NCI-H146 (cell line): ENCODE measurements at regions not wholly inside any gene's neighbourhood (a gene's known extent, or its start where the extent isn't known, plus 50 kb on each side); places are given as distances from the start of the nearest gene placed in this dataset.

ENCODE experiments used
- DNase-seq: peaks from one replicate; lab custom pipeline; 2025; lab: John Stamatoyannopoulos, UW

GRCh38 chr1:51025374-51025773 lies 55.3 kb downstream of the CDKN2C start:
- no peak for DNase-seq

GRCh38 chr1:51032936-51033335 lies 62.9 kb downstream of the CDKN2C start:
- DNase-seq = no peak

- peak; percentile 18 for DNase-seq
These were observed 57.8 kb upstream of the C1orf185 start for GRCh38 chr1:51044199-51044598.

- DNase-seq = peak; percentile 19
These were observed 57.2 kb upstream of the C1orf185 start for GRCh38 chr1:51044834-51045233.

GRCh38 chr1:51048021-51048420 lies 54.0 kb upstream of the C1orf185 start:
- no peak for DNase-seq

GRCh38 chr1:51048670-51049069 lies 53.4 kb upstream of the C1orf185 start:
- no peak for DNase-seq
